ENCODE measurements at regions not wholly inside any gene's neighbourhood (a gene's known extent, or its start where the extent isn't known, plus 50 kb on each side); places are given as distances from the start of the nearest gene placed in this dataset.

- no peak for DNase-seq
Measured at GRCh38 chr10:130471486-130471885, 335.3 kb downstream of the GLRX3 start.

- DNase-seq = no peak
Measured at GRCh38 chr10:130472236-130472635, 336.0 kb downstream of the GLRX3 start.

GRCh38 chr10:130474591-130474990, 338.4 kb downstream of the GLRX3 start:
- DNase-seq = no peak

GRCh38 chr10:130477360-130477759, 341.2 kb downstream of the GLRX3 start:
- DNase-seq = no peak

GRCh38 chr10:130479146-130479545, 343.0 kb downstream of the GLRX3 start:
- no peak for DNase-seq

- DNase-seq = no peak
Measured at GRCh38 chr10:130479926-130480325, 343.7 kb downstream of the GLRX3 start.

- DNase-seq = no peak
Measured at GRCh38 chr10:130480491-130480890, 344.3 kb downstream of the GLRX3 start.

- DNase-seq = no peak
Measured at GRCh38 chr10:130481076-130481930, 345.1 kb downstream of the GLRX3 start.

- DNase-seq = no peak
Measured at GRCh38 chr10:130481936-130482335, 345.7 kb downstream of the GLRX3 start.

GRCh38 chr10:130483691-130484467, 347.7 kb downstream of the GLRX3 start:
- no peak for DNase-seq

- no peak for DNase-seq
Measured at GRCh38 chr10:130484468-130485180, 348.4 kb downstream of the GLRX3 start.

GRCh38 chr10:130485236-130485957, 349.2 kb downstream of the GLRX3 start:
- DNase-seq = no peak

GRCh38 chr10:130485958-130486895, 350.0 kb downstream of the GLRX3 start:
- no peak for DNase-seq

- DNase-seq = no peak
Measured at GRCh38 chr10:130486906-130487305, 350.7 kb downstream of the GLRX3 start.

GRCh38 chr10:130487566-130487965, 351.4 kb downstream of the GLRX3 start:
- no peak for DNase-seq

GRCh38 chr10:130489891-130490290, 353.7 kb downstream of the GLRX3 start:
- DNase-seq = no peak

- no peak for DNase-seq
Measured at GRCh38 chr10:130491011-130491692, 355.0 kb downstream of the GLRX3 start.

- no peak for DNase-seq
Measured at GRCh38 chr10:130491693-130492050, 355.5 kb downstream of the GLRX3 start.

- DNase-seq = no peak
Measured at GRCh38 chr10:130492266-130492934, 356.2 kb downstream of the GLRX3 start.

- DNase-seq = no peak
Measured at GRCh38 chr10:130493021-130493420, 356.8 kb downstream of the GLRX3 start.
